GM18868 (cell line): ENCODE measurements at regions not wholly inside any gene's neighbourhood (a gene's known extent, or its start where the extent isn't known, plus 50 kb on each side); places are given as distances from the start of the nearest gene placed in this dataset.

ENCODE experiments used
- ATAC-seq: cut with Tn5 transposase; IDR thresholded peaks from one replicate; pipeline ENCODE4 v1.9.1; 2021; ENCODE audit warnings: mild to moderate bottlenecking, moderate library complexity; ENCODE audit not compliant: unreplicated experiment

GRCh38 chr21:27406300-27407009 lies 439.6 kb upstream of the ADAMTS5 start:
- ATAC-seq: no peak

- ATAC-seq: no peak
These were observed 436.1 kb upstream of the ADAMTS5 start for GRCh38 chr21:27403011-27403410.

GRCh38 chr21:27400045-27400444 lies 433.2 kb upstream of the ADAMTS5 start:
- ATAC-seq: no peak

DNA sequence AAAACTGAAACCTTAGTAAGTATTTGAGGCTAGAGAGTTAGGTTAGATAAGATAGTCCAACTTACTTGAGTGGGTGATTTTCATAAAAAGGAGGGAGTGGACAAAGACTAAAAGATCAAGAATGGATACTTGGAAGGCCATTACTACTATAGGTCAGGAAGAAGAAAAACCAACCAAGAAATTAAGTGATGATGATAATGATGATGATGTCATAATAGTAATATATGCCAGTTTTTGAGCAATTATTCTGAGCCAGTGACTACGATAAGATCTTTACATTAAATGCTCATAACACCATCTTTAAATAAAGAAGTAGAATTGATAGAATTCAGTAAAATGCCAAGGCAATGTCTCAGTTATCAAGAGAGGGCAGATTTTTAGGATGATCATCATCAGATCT lies 430.7 kb upstream of the ADAMTS5 start:
- ATAC-seq: no peak

DNA sequence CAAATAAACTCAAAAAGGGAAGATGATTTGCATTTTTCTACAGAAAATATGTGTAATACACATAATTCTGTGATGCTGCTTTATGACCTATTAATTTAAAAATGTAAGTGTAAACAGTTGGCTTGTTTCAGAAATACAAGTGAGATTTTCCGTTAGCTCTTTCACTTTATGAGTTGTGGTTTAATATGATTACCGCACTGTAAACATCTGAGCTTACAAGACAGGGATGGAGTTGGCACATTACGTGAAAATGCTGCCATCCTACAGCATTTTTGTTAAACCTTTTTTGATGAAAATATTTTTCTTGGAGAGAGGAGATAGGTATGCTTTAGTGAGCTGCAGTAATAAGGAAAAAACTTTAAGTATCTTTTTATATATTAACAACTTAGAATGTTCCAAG lies 426.8 kb upstream of the ADAMTS5 start:
- no peak for ATAC-seq

DNA sequence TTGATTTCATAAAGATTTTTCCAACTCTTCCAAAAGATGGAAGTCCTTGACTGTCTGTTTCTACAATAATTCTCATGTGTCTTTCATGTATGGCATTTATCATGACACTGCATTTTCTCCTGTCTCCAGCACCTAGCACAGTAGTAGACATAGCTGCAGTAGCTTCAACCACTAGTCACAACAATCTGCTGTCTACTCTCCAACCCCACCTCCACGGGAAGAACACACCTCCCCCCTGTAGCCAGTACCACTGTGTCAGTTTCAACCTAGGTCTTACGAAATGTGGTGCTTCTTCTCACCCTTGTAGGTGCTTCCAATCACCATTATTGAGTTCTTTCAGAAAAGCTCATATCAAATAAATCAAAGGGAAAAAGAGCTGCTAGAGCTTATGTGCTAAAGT lies 425.1 kb upstream of the ADAMTS5 start:
- ATAC-seq: no peak

- ATAC-seq: no peak
These were observed 423.5 kb upstream of the ADAMTS5 start for GRCh38 chr21:27390384-27390783.

GRCh38 chr21:27388825-27389224 lies 421.9 kb upstream of the ADAMTS5 start:
- no peak for ATAC-seq

GRCh38 chr21:27382404-27382803 lies 415.5 kb upstream of the ADAMTS5 start:
- no peak for ATAC-seq

- no peak for ATAC-seq
These were observed 413.4 kb upstream of the ADAMTS5 start for GRCh38 chr21:27380303-27380702.

DNA sequence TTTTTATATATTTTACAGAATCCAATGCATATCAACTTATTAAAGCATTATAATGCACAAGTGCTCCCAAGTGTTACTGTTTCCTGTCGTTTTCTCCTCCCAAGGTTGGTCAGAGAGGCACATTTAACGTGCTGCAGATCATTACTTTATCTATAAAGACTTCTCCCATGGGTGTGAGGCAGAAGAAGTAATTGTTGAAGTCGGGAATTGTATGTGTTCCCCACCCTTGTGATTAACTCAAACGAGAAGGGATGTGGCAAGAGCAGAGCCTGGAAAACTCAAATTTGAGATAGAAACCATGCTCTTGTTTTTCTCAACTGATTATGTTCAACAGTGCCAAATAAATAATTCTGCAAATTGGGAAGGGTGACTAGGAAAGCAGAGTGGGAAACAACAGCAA lies 412.5 kb upstream of the ADAMTS5 start:
- no peak for ATAC-seq

DNA sequence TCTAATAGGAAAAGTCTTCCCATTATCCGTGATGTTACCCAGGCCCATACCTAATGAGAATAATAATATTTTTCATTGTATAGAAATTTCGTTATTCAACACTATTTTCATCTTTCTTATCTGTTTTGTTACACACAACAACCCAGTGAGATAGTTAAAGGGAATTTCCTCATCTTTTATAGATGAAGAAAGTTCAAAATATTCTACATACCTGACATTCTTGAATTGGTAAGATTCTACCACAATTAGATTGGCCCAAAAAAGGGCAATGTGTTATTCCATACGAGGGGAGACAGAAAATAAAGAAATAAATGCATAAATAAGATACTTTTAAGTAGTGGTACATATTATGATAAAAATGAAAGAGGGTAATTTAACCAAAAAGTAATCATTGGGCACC lies 405.5 kb upstream of the ADAMTS5 start:
- ATAC-seq: no peak

DNA sequence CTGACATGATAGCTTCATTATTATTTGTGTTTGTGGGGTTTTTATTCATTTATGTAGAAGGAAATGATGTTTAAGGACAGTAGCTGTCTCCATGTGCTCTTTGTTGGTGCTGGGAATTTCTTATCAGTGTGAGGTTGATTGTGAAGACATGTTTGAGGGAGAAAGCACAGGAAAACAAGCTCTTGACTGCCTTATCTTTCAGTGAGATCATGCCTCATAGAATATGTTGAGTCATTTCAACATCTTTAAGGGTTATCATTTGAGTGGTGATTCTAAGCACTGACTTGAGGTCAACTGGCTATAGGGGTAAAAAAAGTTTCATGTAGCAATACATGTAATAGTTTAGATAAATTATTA lies 405.1 kb upstream of the ADAMTS5 start:
- no peak for ATAC-seq

DNA sequence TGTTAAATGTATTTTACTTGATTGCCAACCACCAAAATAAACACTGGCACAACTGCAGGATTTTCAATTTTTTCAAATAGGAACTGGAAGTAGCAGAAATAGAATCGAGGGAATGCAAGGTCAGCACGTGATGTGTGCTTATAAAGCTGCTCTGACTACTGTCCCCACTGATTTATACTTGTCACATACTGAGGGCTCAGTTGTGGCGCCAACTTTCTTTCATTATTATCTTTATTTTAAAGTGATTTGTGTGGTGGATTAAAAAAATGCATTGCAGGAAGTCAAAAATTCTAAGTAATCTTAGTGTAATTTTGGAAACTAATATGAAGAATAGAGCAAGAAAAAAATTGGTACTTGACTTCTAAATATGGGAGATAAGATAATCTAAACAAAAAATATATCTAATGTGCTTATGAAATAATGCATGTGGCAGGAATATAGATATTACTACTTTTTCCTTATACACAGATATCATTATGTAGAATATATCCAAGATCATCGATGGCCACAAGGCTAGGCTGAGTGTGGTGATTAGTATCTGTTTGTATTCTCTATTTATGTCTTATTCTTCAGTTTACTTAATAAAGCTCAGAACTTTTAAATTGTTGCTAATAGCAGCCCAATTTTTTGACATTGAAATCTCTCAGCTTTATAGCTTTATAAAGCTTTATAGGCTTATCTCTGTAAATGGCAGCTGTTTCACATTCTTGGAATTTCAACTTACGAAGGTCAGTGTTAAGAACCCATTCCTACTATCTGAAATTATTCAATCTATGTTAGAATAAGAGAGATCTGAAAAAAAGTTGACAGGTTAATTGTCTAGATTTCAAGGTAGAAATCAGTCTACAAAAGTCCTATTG lies 404.5 kb upstream of the ADAMTS5 start:
- no peak for ATAC-seq

DNA sequence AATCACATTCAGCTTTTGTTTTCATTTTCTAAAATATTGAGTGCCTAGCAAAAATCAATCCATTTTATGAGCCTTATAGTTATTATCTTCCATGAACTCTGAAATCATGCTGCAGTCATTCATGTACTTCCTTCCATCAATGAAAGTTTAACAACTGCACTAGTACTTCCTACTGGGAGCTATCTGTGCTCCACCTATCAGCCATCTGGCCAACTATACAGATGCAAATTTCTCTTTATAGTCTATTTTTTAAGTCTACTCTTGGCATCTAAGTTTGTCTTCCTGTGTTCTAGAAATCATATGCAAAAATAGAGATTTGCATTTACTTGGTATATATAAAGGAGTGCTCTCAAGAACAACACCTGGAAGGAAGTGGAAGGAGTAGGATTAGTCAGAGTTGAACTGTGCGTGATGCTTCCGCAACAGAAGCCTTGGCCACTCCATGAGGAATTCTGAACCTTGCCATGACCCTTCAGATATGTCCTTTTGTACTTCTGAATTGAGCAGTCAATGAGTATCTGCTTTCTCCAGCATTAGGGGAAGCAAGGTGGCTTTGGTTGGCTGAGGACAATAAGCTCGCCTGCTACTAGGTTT lies 403.2 kb upstream of the ADAMTS5 start:
- ATAC-seq: no peak

GRCh38 chr21:27369234-27369633 lies 402.3 kb upstream of the ADAMTS5 start:
- no peak for ATAC-seq

GRCh38 chr21:27366646-27367235 lies 399.9 kb upstream of the ADAMTS5 start:
- no peak for ATAC-seq

GRCh38 chr21:27366036-27366435 lies 399.1 kb upstream of the ADAMTS5 start:
- no peak for ATAC-seq

DNA sequence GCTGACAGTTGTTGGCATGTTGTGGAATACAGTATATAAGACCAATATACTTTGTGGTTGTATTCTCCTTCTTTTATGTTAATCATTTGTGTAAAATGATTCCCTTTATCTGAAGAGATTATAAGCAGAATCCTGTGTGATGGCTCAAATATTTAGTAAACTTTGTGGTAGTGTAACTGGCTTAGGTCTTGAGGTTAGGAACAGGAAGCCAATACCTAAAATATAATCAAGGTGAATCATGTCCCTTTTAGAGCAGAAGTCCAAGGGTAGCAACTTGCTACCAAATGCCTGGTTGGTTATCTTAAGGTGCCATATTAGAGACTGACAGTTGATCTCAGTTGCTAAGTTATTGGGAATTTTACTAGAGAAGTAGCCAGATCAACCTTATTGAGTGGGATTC lies 398.5 kb upstream of the ADAMTS5 start:
- ATAC-seq: no peak

- no peak for ATAC-seq
These were observed 397.0 kb upstream of the ADAMTS5 start for GRCh38 chr21:27363719-27364477.

GRCh38 chr21:27362249-27362648 lies 395.4 kb upstream of the ADAMTS5 start:
- ATAC-seq: no peak
